HG02642 (cell line): ENCODE measurements at regions not wholly inside any gene's neighbourhood (a gene's known extent, or its start where the extent isn't known, plus 50 kb on each side); places are given as distances from the start of the nearest gene placed in this dataset.

Source experiments
- ATAC-seq: cut with Tn5 transposase; IDR thresholded peaks from one replicate; pipeline ENCODE4 v1.9.1; 2021; ENCODE audit warnings: mild to moderate bottlenecking; ENCODE audit not compliant: unreplicated experiment, poor library complexity

GRCh38 chr10:61160253-61160652 lies 216.3 kb upstream of the RHOBTB1 start:
- ATAC-seq, result no peak

- no peak for ATAC-seq
Measured at GRCh38 chr10:61159253-61159652, 215.3 kb upstream of the RHOBTB1 start.

- ATAC-seq, result no peak
Measured at GRCh38 chr10:61157182-61157581, 213.2 kb upstream of the RHOBTB1 start.

- ATAC-seq, result no peak
Measured at GRCh38 chr10:61153771-61154170, 209.8 kb upstream of the RHOBTB1 start.

GRCh38 chr10:61151059-61151458 lies 207.1 kb upstream of the RHOBTB1 start:
- no peak for ATAC-seq

GRCh38 chr10:61148451-61148850 lies 204.5 kb upstream of the RHOBTB1 start:
- no peak for ATAC-seq

GRCh38 chr10:61142987-61143386 lies 199.0 kb upstream of the RHOBTB1 start:
- ATAC-seq, result no peak

GRCh38 chr10:61140765-61141392 lies 196.9 kb upstream of the RHOBTB1 start:
- ATAC-seq, result no peak

- ATAC-seq, result no peak
Measured at GRCh38 chr10:61139592-61139953, 195.6 kb upstream of the RHOBTB1 start.

GRCh38 chr10:61138708-61139591 lies 195.0 kb upstream of the RHOBTB1 start:
- ATAC-seq, result no peak

GRCh38 chr10:61136139-61136538 lies 192.2 kb upstream of the RHOBTB1 start:
- no peak for ATAC-seq

- peak; percentile 97 for ATAC-seq
Measured at GRCh38 chr10:61135276-61135721, 191.3 kb upstream of the RHOBTB1 start.

GRCh38 chr10:61130366-61130765 lies 186.4 kb upstream of the RHOBTB1 start:
- no peak for ATAC-seq

- no peak for ATAC-seq
Measured at GRCh38 chr10:61128196-61128595, 184.2 kb upstream of the RHOBTB1 start.

GRCh38 chr10:61125560-61126170 lies 181.7 kb upstream of the RHOBTB1 start:
- no peak for ATAC-seq

- ATAC-seq, result no peak
Measured at GRCh38 chr10:61124756-61125530, 181.0 kb upstream of the RHOBTB1 start.

- ATAC-seq, result peak; percentile 58
Measured at GRCh38 chr10:61120805-61121204, 176.8 kb upstream of the RHOBTB1 start.

- no peak for ATAC-seq
Measured at GRCh38 chr10:61119573-61119972, 175.6 kb upstream of the RHOBTB1 start.

- ATAC-seq, result no peak
Measured at GRCh38 chr10:61115897-61116296, 171.9 kb upstream of the RHOBTB1 start.

- no peak for ATAC-seq
Measured at GRCh38 chr10:61112771-61113170, 168.8 kb upstream of the RHOBTB1 start.

GRCh38 chr10:61110936-61111335 lies 167.0 kb upstream of the RHOBTB1 start:
- no peak for ATAC-seq
